HG03095 (cell line): ENCODE measurements at regions not wholly inside any gene's neighbourhood (a gene's known extent, or its start where the extent isn't known, plus 50 kb on each side); places are given as distances from the start of the nearest gene placed in this dataset.

Experiments
- ATAC-seq: cut with Tn5 transposase; IDR thresholded peaks from one replicate; pipeline ENCODE4 v1.9.1; 2021; ENCODE audit warnings: moderate library complexity; ENCODE audit not compliant: unreplicated experiment

GRCh38 chr3:107992976-107993684, 97.7 kb downstream of the CD47 start:
- no peak for ATAC-seq

- no peak for ATAC-seq
These were observed 99.9 kb downstream of the CD47 start for GRCh38 chr3:107990926-107991325.

- ATAC-seq = no peak
These were observed 100.4 kb downstream of the CD47 start for GRCh38 chr3:107990433-107990832.

- ATAC-seq = no peak
These were observed 101.2 kb downstream of the CD47 start for GRCh38 chr3:107989661-107990060.

GRCh38 chr3:107988460-107989175, 102.2 kb downstream of the CD47 start:
- ATAC-seq = no peak

GRCh38 chr3:107987036-107987939, 103.5 kb downstream of the CD47 start:
- no peak for ATAC-seq

- no peak for ATAC-seq
These were observed 104.3 kb downstream of the CD47 start for GRCh38 chr3:107986505-107986904.

- ATAC-seq = peak; percentile 96
These were observed 105.3 kb downstream of the CD47 start for GRCh38 chr3:107985496-107985895.

- ATAC-seq = no peak
These were observed 107.6 kb downstream of the CD47 start for GRCh38 chr3:107983247-107983646.

GRCh38 chr3:107982165-107982564, 108.7 kb downstream of the CD47 start:
- ATAC-seq = no peak

GRCh38 chr3:107981471-107982111, 109.2 kb downstream of the CD47 start:
- ATAC-seq = no peak

GRCh38 chr3:107979538-107979937, 111.3 kb downstream of the CD47 start:
- ATAC-seq = no peak

GRCh38 chr3:107978131-107979055, 112.4 kb downstream of the CD47 start:
- no peak for ATAC-seq

GRCh38 chr3:107977221-107978130, 113.4 kb downstream of the CD47 start:
- no peak for ATAC-seq

- no peak for ATAC-seq
These were observed 114.5 kb downstream of the CD47 start for GRCh38 chr3:107976202-107976800.

GRCh38 chr3:107975529-107976201, 115.2 kb downstream of the CD47 start:
- no peak for ATAC-seq

- ATAC-seq = no peak
These were observed 116.9 kb downstream of the CD47 start for GRCh38 chr3:107973961-107974360.

- no peak for ATAC-seq
These were observed 117.7 kb downstream of the CD47 start for GRCh38 chr3:107973152-107973551.
